Mesenchymal stem cell (in vitro differentiated cells and primary cell): ENCODE measurements at regions not wholly inside any gene's neighbourhood (a gene's known extent, or its start where the extent isn't known, plus 50 kb on each side); places are given as distances from the start of the nearest gene placed in this dataset.
A peak's percentile ranks its signal among the peaks of the same experiment; 100 is the strongest.

Experiments
- DNase-seq: peaks from one replicate; pipeline ENCODE4 v3.0.0-alpha.2; 2013
- H2AFZ ChIP-seq: one replicate; pipeline ENCODE4 v1.6.1; 2013; ENCODE audit warnings: low read depth, mild to moderate bottlenecking, control low read depth, inconsistent platforms, low read length, moderate library complexity
- H2AK5ac ChIP-seq: 2 replicates; pipeline ENCODE4 v1.6.1; 2013; ENCODE audit warnings: low read length, moderate library complexity, mild to moderate bottlenecking, inconsistent platforms; ENCODE audit not compliant: severe bottlenecking
- H2BK120ac ChIP-seq: one replicate; pipeline ENCODE4 v1.6.1; 2013; ENCODE audit warnings: low read depth, mild to moderate bottlenecking, inconsistent platforms, low read length, moderate library complexity
- H2BK12ac ChIP-seq, 2 experiments: one replicate each; pipeline ENCODE4 v1.6.1; 2013; ENCODE audit warnings: inconsistent platforms in 2 of 2, low read length in 2 of 2, mild to moderate bottlenecking in 2 of 2, moderate library complexity in 2 of 2, control low read depth in 1 of 2
- H2BK15ac ChIP-seq: one replicate; pipeline ENCODE4 v1.6.1; 2013; ENCODE audit warnings: mild to moderate bottlenecking, low read depth, inconsistent platforms; ENCODE audit not compliant: poor library complexity, severe bottlenecking
- H2BK5ac ChIP-seq: 2 replicates; pipeline ENCODE4 v1.6.1; 2013; ENCODE audit warnings: low read depth, mild to moderate bottlenecking, low read length, control low read depth, inconsistent platforms; ENCODE audit not compliant: poor library complexity, severe bottlenecking
- H3K14ac ChIP-seq, 2 experiments: one replicate each; pipeline ENCODE4 v1.6.1; 2013; ENCODE audit warnings: inconsistent platforms in 2 of 2, low read length in 2 of 2, control low read depth in 1 of 2, mild to moderate bottlenecking in 1 of 2, moderate library complexity in 1 of 2
- H3K18ac ChIP-seq, 2 experiments: one replicate each; pipeline ENCODE4 v1.6.1; 2013; ENCODE audit warnings: inconsistent platforms in 2 of 2, low read length in 2 of 2, control low read depth in 1 of 2, low read depth in 1 of 2, mild to moderate bottlenecking in 1 of 2
- H3K23ac ChIP-seq, 2 experiments: one replicate each; pipeline ENCODE4 v1.6.1; 2013; ENCODE audit warnings: inconsistent platforms in 2 of 2, low read length in 2 of 2, mild to moderate bottlenecking in 2 of 2, moderate library complexity in 2 of 2, control low read depth in 1 of 2
- H3K27ac ChIP-seq: 2 replicates; pipeline ENCODE4 v1.5.1; 2013; ENCODE audit warnings: mild to moderate bottlenecking, moderate library complexity, low read length, control low read depth, inconsistent platforms; ENCODE audit not compliant: poor library complexity, severe bottlenecking
- H3K27me3 ChIP-seq, 2 experiments: 2 replicates each; pipeline versions ENCODE4 v1.6.1 to v1.7.0; 2013; ENCODE audit warnings: low read length in 2 of 2, mild to moderate bottlenecking in 2 of 2, moderate library complexity in 2 of 2, control low read depth in 1 of 2, inconsistent platforms in 1 of 2; ENCODE audit not compliant: control insufficient read depth in 1 of 2, insufficient read depth in 1 of 2
- H3K36me3 ChIP-seq, 2 experiments: 2 replicates each; pipeline versions ENCODE4 v1.6.1 to v1.7.0; 2013; ENCODE audit warnings: low read length in 2 of 2, control low read depth in 1 of 2, inconsistent platforms in 1 of 2, low read depth in 1 of 2, mild to moderate bottlenecking in 1 of 2; ENCODE audit not compliant: insufficient read depth in 2 of 2, control insufficient read depth in 1 of 2
- H3K4ac ChIP-seq, 2 experiments: one replicate each; pipeline ENCODE4 v1.6.1; 2013; ENCODE audit warnings: inconsistent platforms in 2 of 2, low read length in 2 of 2, mild to moderate bottlenecking in 2 of 2, moderate library complexity in 2 of 2, control low read depth in 1 of 2, low read depth in 1 of 2
- H3K4me1 ChIP-seq: 2 replicates; pipeline ENCODE4 v1.6.1; 2013; ENCODE audit warnings: low read depth, low read length, control low read depth; ENCODE audit not compliant: control insufficient read depth, insufficient read depth
- H3K4me2 ChIP-seq: 2 replicates; pipeline ENCODE4 v1.6.1; 2013; ENCODE audit warnings: low read length, mild to moderate bottlenecking, inconsistent platforms; ENCODE audit not compliant: poor library complexity, severe bottlenecking
- H3K4me3 ChIP-seq, 2 experiments: 2 replicates each; pipeline versions ENCODE4 v1.5.1 to v1.7.0; 2013; ENCODE audit warnings: low read length in 2 of 2, mild to moderate bottlenecking in 2 of 2, control low read depth in 1 of 2, low read depth in 1 of 2; ENCODE audit not compliant: insufficient read depth in 1 of 2
- H3K79me1 ChIP-seq: replicated peaks from 2 replicates; pipeline ENCODE4 v1.6.1; 2013; ENCODE audit warnings: mild to moderate bottlenecking, control low read depth, low read length, inconsistent platforms; ENCODE audit not compliant: poor library complexity, severe bottlenecking
- H3K9ac ChIP-seq: 2 replicates; pipeline ENCODE4 v1.7.0; 2013; ENCODE audit warnings: mild to moderate bottlenecking, low read length, moderate library complexity
- H3K9me3 ChIP-seq: 2 replicates; pipeline ENCODE4 v1.7.0; 2013; ENCODE audit warnings: mild to moderate bottlenecking, low read length; ENCODE audit not compliant: control insufficient read depth
- H4K8ac ChIP-seq: one replicate; pipeline ENCODE4 v1.6.1; 2013; ENCODE audit warnings: inconsistent platforms, mild to moderate bottlenecking, low read length, moderate library complexity
- H4K91ac ChIP-seq: one replicate; pipeline ENCODE4 v1.6.1; 2013; ENCODE audit warnings: mild to moderate bottlenecking, low read length, inconsistent platforms
- WGBS: methylation state at CpG from one replicate; pipeline ENCODE4 v1.1.7; 2013; ENCODE audit warnings: mixed read lengths; 5-methylcytosine and 5-hydroxymethylcytosine counted together

- Histone ChIP-seq H2BK15ac (no peak overlapping the region), H3K79me1 (no peaks in the 10 kb centered on the region), H3K9ac (no peak overlapping the region), H4K8ac (no peak overlapping the region), H3K18ac (no peak overlapping the region), H3K14ac (no peak overlapping the region), H2BK120ac (no peak overlapping the region), H2BK12ac (no peak overlapping the region), H2AK5ac (no peak overlapping the region), H3K27me3 (peaks cover 0 to 4% of the 10 kb centered on the region in 2 experiments), H3K27ac (no peak overlapping the region), H4K91ac (no peak overlapping the region), H3K4me2 (no peak overlapping the region), H3K4ac (no peak overlapping the region), H3K36me3 (no peaks in the 10 kb centered on the region), H3K4me1 (no peaks in the 10 kb centered on the region), H2BK5ac (no peak overlapping the region), H3K4me3 (no peak overlapping the region), H2AFZ (no peak overlapping the region), H3K23ac (no peak overlapping the region), H3K9me3 (no peaks in the 10 kb centered on the region)
- DNase-seq: no peak
These were observed 71.1 kb upstream of the NUDT4 start for GRCh38 chr12:93306636-93307035.

GRCh38 chr12:93308281-93308680 lies 69.4 kb upstream of the NUDT4 start:
- Histone ChIP-seq H3K36me3 (no peaks in the 10 kb centered on the region), H3K9ac (no peak overlapping the region), H3K14ac (no peak overlapping the region), H2AK5ac (no peak overlapping the region), H2BK12ac (no peak overlapping the region), H3K18ac (no peak overlapping the region), H3K4me1 (no peaks in the 10 kb centered on the region), H3K4me3 (no peak overlapping the region), H2BK120ac (no peak overlapping the region), H3K4ac (no peak overlapping the region), H3K79me1 (no peaks in the 10 kb centered on the region), H3K4me2 (no peak overlapping the region), H3K27me3 (peaks cover 0 to 4% of the 10 kb centered on the region in 2 experiments), H2BK15ac (no peak overlapping the region), H3K27ac (no peak overlapping the region), H4K8ac (no peak overlapping the region), H4K91ac (no peak overlapping the region), H3K23ac (no peak overlapping the region), H3K9me3 (no peaks in the 10 kb centered on the region), H2AFZ (no peak overlapping the region), H2BK5ac (no peak overlapping the region)
- WGBS: 87% methylated on average over 3 of the region's 4 CpGs
- DNase-seq: no peak

- DNase-seq: no peak
- no peaks in the 10 kb centered on the region for H3K9me3 ChIP-seq
- H3K4me2 ChIP-seq: no peak overlapping the region
- H2BK15ac ChIP-seq: no peak overlapping the region
- H3K79me1 ChIP-seq: no peaks in the 10 kb centered on the region
- no peak overlapping the region for H3K18ac ChIP-seq
- no peak overlapping the region for H3K14ac ChIP-seq
- H2BK120ac ChIP-seq: no peak overlapping the region
- H3K9ac ChIP-seq: no peak overlapping the region
- WGBS: 86% methylated on average over 1 of the region's 2 CpGs
- no peak overlapping the region for H2AFZ ChIP-seq
- H3K27me3 ChIP-seq: peaks cover 0 to 4% of the 10 kb centered on the region in 2 experiments
- H3K27ac ChIP-seq: no peak overlapping the region
- no peak overlapping the region for H2BK12ac ChIP-seq
- H3K23ac ChIP-seq: no peak overlapping the region
- H2BK5ac ChIP-seq: no peak overlapping the region
- no peak overlapping the region for H4K8ac ChIP-seq
- no peaks in the 10 kb centered on the region for H3K4me1 ChIP-seq
- H2AK5ac ChIP-seq: no peak overlapping the region
- H3K36me3 ChIP-seq: no peaks in the 10 kb centered on the region
- H4K91ac ChIP-seq: no peak overlapping the region
- no peak overlapping the region for H3K4ac ChIP-seq
- H3K4me3 ChIP-seq: no peak overlapping the region
These were observed 65.9 kb upstream of the NUDT4 start for GRCh38 chr12:93311827-93312226.

- H3K79me1 ChIP-seq: no peaks in the 10 kb centered on the region
- H3K4ac ChIP-seq: no peak overlapping the region
- no peak overlapping the region for H2AFZ ChIP-seq
- H2BK5ac ChIP-seq: no peak overlapping the region
- H3K36me3 ChIP-seq: no peaks in the 10 kb centered on the region
- H4K8ac ChIP-seq: no peak overlapping the region
- no peak overlapping the region for H3K4me2 ChIP-seq
- no peak overlapping the region for H3K18ac ChIP-seq
- H3K4me1 ChIP-seq: no peaks in the 10 kb centered on the region
- H2BK120ac ChIP-seq: no peak overlapping the region
- no peak overlapping the region for H4K91ac ChIP-seq
- no peak overlapping the region for H3K4me3 ChIP-seq
- H2BK12ac ChIP-seq: peak overlapping the region in 1 of 2 experiments; percentile 19
- peaks cover 0 to 4% of the 10 kb centered on the region in 2 experiments for H3K27me3 ChIP-seq
- H3K23ac ChIP-seq: no peak overlapping the region
- H3K14ac ChIP-seq: no peak overlapping the region
- WGBS: 95% methylated on average over 3 of the region's 4 CpGs
- no peak overlapping the region for H2BK15ac ChIP-seq
- no peak overlapping the region for H3K27ac ChIP-seq
- no peak for DNase-seq
- no peaks in the 10 kb centered on the region for H3K9me3 ChIP-seq
- no peak overlapping the region for H2AK5ac ChIP-seq
- no peak overlapping the region for H3K9ac ChIP-seq
These were observed 63.6 kb upstream of the NUDT4 start for GRCh38 chr12:93314177-93314497.
